Loucy (cell line): ENCODE measurements at regions not wholly inside any gene's neighbourhood (a gene's known extent, or its start where the extent isn't known, plus 50 kb on each side); places are given as distances from the start of the nearest gene placed in this dataset.

Experiments used
- H2AFZ ChIP-seq: fragments of 200-600 bp; sonication (generic); 2 replicates; pipeline ENCODE4 v1.6.0; 2016; ENCODE audit warnings: antibody characterized with exemption, mild to moderate bottlenecking, low read length, moderate library complexity
- H3F3A ChIP-seq: fragments of 200-600 bp; 2 replicates; pipeline ENCODE4 v1.6.0; 2016; ENCODE audit warnings: antibody characterized with exemption, low read depth, mild to moderate bottlenecking
- H3K27me3 ChIP-seq: fragments of 200-600 bp; sonication (generic); 2 replicates; pipeline ENCODE4 v1.6.1; 2014; ENCODE audit warnings: low read length, mild to moderate bottlenecking; ENCODE audit not compliant: insufficient read depth, poor library complexity, severe bottlenecking
- H3K36me3 ChIP-seq: fragments of 200-600 bp; sonication (generic); 2 replicates; pipeline ENCODE4 v1.6.1; 2016; ENCODE audit warnings: low read length; ENCODE audit not compliant: insufficient read depth
- H3K4me1 ChIP-seq: fragments of 200-600 bp; sonication (generic); 2 replicates; pipeline ENCODE4 v1.5.1; 2014; ENCODE audit warnings: low read length, mild to moderate bottlenecking; ENCODE audit not compliant: insufficient read depth, poor library complexity, severe bottlenecking
- H3K4me2 ChIP-seq: fragments of 200-600 bp; sonication (generic); 2 replicates; pipeline ENCODE4 v1.6.0; 2014; ENCODE audit warnings: antibody characterized with exemption, low read length, low read depth, mild to moderate bottlenecking; ENCODE audit not compliant: poor library complexity, severe bottlenecking
- H3K4me3 ChIP-seq: fragments of 200-600 bp; sonication (generic); 2 replicates; pipeline ENCODE4 v1.5.1; 2014; ENCODE audit warnings: low read length, mild to moderate bottlenecking, mixed read lengths; ENCODE audit not compliant: poor library complexity, severe bottlenecking
- H3K79me2 ChIP-seq: fragments of 200-600 bp; sonication (generic); 2 replicates; pipeline ENCODE4 v1.6.1; 2014; ENCODE audit warnings: low read length; ENCODE audit not compliant: insufficient read depth
- H3K9ac ChIP-seq: fragments of 200-600 bp; sonication (generic); 2 replicates; pipeline ENCODE4 v1.6.0; 2014; ENCODE audit warnings: mild to moderate bottlenecking, low read depth, low read length, moderate library complexity; ENCODE audit not compliant: poor library complexity, severe bottlenecking
- H3K9me2 ChIP-seq: fragments of 200-600 bp; sonication (generic); replicated peaks from 2 replicates; pipeline ENCODE4 v1.6.1; 2016; ENCODE audit warnings: low read depth, low read length, mixed read lengths
- H3K9me3 ChIP-seq: fragments of 200-600 bp; sonication (generic); 2 replicates; pipeline ENCODE4 v1.6.1; 2014; ENCODE audit warnings: mild to moderate bottlenecking, antibody characterized with exemption, low read length, low read depth; ENCODE audit not compliant: insufficient read depth
- H4K20me1 ChIP-seq: fragments of 200-600 bp; sonication (generic); 2 replicates; pipeline ENCODE4 v1.6.0; 2014; ENCODE audit warnings: antibody characterized with exemption, low read length, mild to moderate bottlenecking; ENCODE audit not compliant: insufficient read depth, poor library complexity, severe bottlenecking
- CTCF ChIP-seq: fragments of 200-600 bp; sonication (generic); conservative IDR thresholded peaks from 2 replicates; pipeline ENCODE4 v1.5.1; 2014; ENCODE audit warnings: mild to moderate bottlenecking, antibody characterized with exemption, low read length
- EZH2phosphoT487 ChIP-seq: fragments of 200-600 bp; IDR thresholded peaks from 2 replicates; pipeline ENCODE4 v1.6.1; 2018; ENCODE audit warnings: antibody characterized with exemption, mild to moderate bottlenecking, moderate library complexity, borderline replicate concordance

- no peak overlapping the region for H3K4me2 ChIP-seq
- peaks cover 30% of the 10 kb centered on the region for H3K9me3 ChIP-seq
- no peaks in the 10 kb centered on the region for H3K36me3 ChIP-seq
- no peak overlapping the region for H3K9ac ChIP-seq
- TF ChIP-seq EZH2phosphoT487 (no peak), CTCF (no peak)
- no peak overlapping the region for H2AFZ ChIP-seq
- H3K79me2 ChIP-seq, result no peaks in the 10 kb centered on the region
- H3K4me3 ChIP-seq, result no peak overlapping the region
- H4K20me1 ChIP-seq, result no peaks in the 10 kb centered on the region
- H3F3A ChIP-seq, result no peaks in the 10 kb centered on the region
- H3K27me3 ChIP-seq, result no peaks in the 10 kb centered on the region
- no peaks in the 10 kb centered on the region for H3K9me2 ChIP-seq
- no peaks in the 10 kb centered on the region for H3K4me1 ChIP-seq
These were observed 222.4 kb downstream of the DLL1 start for GRCh38 chr6:170068496-170068895.

- no peaks in the 10 kb centered on the region for H3K79me2 ChIP-seq
- no peak overlapping the region for H3K9ac ChIP-seq
- no peak for TF ChIP-seq CTCF
- TF ChIP-seq EZH2phosphoT487, result no peak
- H3K9me3 ChIP-seq, result peaks cover 30% of the 10 kb centered on the region
- no peaks in the 10 kb centered on the region for H3K36me3 ChIP-seq
- H4K20me1 ChIP-seq, result no peaks in the 10 kb centered on the region
- H3K4me1 ChIP-seq, result no peaks in the 10 kb centered on the region
- no peak overlapping the region for H3K4me3 ChIP-seq
- no peak overlapping the region for H2AFZ ChIP-seq
- H3K27me3 ChIP-seq, result no peaks in the 10 kb centered on the region
- no peaks in the 10 kb centered on the region for H3F3A ChIP-seq
- no peak overlapping the region for H3K4me2 ChIP-seq
- no peaks in the 10 kb centered on the region for H3K9me2 ChIP-seq
These were observed 222.9 kb downstream of the DLL1 start for GRCh38 chr6:170067923-170068360.

GRCh38 chr6:170067181-170067641 lies 223.7 kb downstream of the DLL1 start:
- TF ChIP-seq CTCF, result no peak
- no peak for TF ChIP-seq EZH2phosphoT487
- no peaks in the 10 kb centered on the region for H3F3A ChIP-seq
- peaks cover 33% of the 10 kb centered on the region for H3K9me3 ChIP-seq
- no peak overlapping the region for H3K4me2 ChIP-seq
- H3K9me2 ChIP-seq, result no peaks in the 10 kb centered on the region
- H4K20me1 ChIP-seq, result no peaks in the 10 kb centered on the region
- H3K27me3 ChIP-seq, result no peaks in the 10 kb centered on the region
- no peaks in the 10 kb centered on the region for H3K36me3 ChIP-seq
- H3K4me1 ChIP-seq, result no peaks in the 10 kb centered on the region
- H2AFZ ChIP-seq, result no peak overlapping the region
- no peak overlapping the region for H3K9ac ChIP-seq
- no peaks in the 10 kb centered on the region for H3K79me2 ChIP-seq
- H3K4me3 ChIP-seq, result no peak overlapping the region
